ENCODE measurements at regions not wholly inside any gene's neighbourhood (a gene's known extent, or its start where the extent isn't known, plus 50 kb on each side); places are given as distances from the start of the nearest gene placed in this dataset.
"Not testable (repeated sequence)": the region's sequence is repeated elsewhere in the genome, so short reads cannot be mapped to it uniquely, and the experiment has no call there.

DNA sequence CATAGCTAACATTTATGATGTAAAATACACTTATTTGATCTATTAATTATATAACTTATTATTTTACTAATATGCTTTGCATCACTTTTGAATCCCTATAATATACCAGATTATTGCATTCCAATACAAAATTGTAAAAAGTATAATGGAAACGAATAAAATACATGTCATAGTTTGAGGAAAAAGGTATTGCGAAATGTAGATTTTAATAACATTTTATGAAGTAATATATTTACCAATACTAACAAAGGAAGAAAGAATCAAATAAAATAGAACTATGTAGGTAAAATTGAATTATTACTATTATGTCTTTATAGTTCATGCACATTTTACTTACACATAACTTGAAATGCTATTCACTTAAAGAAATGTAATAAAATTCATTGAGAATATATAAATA, 1300.2 kb downstream of the ADGRL3 start:
- Histone ChIP-seq H3K4me1 (ENCODE audit: control insufficient read depth, insufficient read depth, low read length) (no peaks in the 10 kb centered on the region), H3K27ac (ENCODE audit: low read length) (no peak overlapping the region), H3K9me3 (ENCODE audit: control insufficient read depth, insufficient read depth, low read depth, low read length) (no peaks in the 10 kb centered on the region), H3K4me3 (ENCODE audit: low read depth in 2 of 2, low read length in 2 of 2) (no peak overlapping the region), H3K36me3 (ENCODE audit: control insufficient read depth, insufficient read depth, low read length) (no peaks in the 10 kb centered on the region), H3K27me3 (ENCODE audit: control insufficient read depth, insufficient read depth, low read length) (no peaks in the 10 kb centered on the region)
- intact Hi-C loops (cut with micrococcal nuclease; ENCODE audit: unreplicated experiment) (no loop called here), in situ Hi-C loops (cut with HindIII; ENCODE audit: low pct_unique_long_range_greater_than_20kb, low sequenced_read_pairs) (no loop called here)
- ATAC-seq (no peak), DNase-seq (ENCODE audit: low read depth, low spot score) (no peak)
- CTCF ChIA-PET: no interaction called here
- POLR2A ChIA-PET: no interaction called here
- TF ChIP-seq, protein P1, sequence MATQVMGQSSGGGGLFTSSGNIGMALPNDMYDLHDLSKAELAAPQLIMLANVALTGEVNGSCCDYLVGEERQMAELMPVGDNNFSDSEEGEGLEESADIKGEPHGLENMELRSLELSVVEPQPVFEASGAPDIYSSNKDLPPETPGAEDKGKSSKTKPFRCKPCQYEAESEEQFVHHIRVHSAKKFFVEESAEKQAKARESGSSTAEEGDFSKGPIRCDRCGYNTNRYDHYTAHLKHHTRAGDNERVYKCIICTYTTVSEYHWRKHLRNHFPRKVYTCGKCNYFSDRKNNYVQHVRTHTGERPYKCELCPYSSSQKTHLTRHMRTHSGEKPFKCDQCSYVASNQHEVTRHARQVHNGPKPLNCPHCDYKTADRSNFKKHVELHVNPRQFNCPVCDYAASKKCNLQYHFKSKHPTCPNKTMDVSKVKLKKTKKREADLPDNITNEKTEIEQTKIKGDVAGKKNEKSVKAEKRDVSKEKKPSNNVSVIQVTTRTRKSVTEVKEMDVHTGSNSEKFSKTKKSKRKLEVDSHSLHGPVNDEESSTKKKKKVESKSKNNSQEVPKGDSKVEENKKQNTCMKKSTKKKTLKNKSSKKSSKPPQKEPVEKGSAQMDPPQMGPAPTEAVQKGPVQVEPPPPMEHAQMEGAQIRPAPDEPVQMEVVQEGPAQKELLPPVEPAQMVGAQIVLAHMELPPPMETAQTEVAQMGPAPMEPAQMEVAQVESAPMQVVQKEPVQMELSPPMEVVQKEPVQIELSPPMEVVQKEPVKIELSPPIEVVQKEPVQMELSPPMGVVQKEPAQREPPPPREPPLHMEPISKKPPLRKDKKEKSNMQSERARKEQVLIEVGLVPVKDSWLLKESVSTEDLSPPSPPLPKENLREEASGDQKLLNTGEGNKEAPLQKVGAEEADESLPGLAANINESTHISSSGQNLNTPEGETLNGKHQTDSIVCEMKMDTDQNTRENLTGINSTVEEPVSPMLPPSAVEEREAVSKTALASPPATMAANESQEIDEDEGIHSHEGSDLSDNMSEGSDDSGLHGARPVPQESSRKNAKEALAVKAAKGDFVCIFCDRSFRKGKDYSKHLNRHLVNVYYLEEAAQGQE (IDR thresholded peaks at IDR 0.05; ENCODE audit: insufficient read depth in 1 of 2, low read depth in 2 of 2, low read length in 1 of 2): no peak
- TF ChIP-seq TCF7L2 (IDR thresholded peaks at IDR 0.05; ENCODE audit: low read depth, low read length) (no peak), SIN3A (IDR thresholded peaks at IDR 0.05; ENCODE audit: borderline replicate concordance, insufficient read depth, low read depth, low read length) (no peak), POLR2AphosphoS5 (IDR thresholded peaks at IDR 0.05; ENCODE audit: low read depth, low read length) (no peak)
- TF ChIP-seq, protein P2, sequence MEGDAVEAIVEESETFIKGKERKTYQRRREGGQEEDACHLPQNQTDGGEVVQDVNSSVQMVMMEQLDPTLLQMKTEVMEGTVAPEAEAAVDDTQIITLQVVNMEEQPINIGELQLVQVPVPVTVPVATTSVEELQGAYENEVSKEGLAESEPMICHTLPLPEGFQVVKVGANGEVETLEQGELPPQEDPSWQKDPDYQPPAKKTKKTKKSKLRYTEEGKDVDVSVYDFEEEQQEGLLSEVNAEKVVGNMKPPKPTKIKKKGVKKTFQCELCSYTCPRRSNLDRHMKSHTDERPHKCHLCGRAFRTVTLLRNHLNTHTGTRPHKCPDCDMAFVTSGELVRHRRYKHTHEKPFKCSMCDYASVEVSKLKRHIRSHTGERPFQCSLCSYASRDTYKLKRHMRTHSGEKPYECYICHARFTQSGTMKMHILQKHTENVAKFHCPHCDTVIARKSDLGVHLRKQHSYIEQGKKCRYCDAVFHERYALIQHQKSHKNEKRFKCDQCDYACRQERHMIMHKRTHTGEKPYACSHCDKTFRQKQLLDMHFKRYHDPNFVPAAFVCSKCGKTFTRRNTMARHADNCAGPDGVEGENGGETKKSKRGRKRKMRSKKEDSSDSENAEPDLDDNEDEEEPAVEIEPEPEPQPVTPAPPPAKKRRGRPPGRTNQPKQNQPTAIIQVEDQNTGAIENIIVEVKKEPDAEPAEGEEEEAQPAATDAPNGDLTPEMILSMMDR (IDR thresholded peaks at IDR 0.05): no peak
- no TSS peak for BruUV-seq (replicated peaks)

DNA sequence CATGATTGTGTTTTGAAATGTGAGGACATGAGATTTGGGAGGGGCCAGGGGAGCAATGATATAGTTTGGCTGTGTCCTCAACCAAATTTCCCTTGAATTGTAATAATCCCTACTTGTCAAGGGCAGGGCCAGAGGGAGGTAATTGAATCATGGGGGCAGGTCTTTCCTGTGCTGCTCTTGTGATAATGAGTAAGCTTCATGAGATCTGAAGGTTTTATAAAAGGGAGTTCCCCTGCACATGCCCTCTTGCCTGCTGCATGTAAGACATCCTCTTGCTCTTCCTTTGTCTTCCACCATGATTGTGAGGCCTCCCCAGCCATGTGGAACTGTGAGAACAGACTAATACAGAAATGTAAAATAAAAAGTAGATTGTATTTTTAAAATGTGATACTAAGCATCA, 1294.9 kb downstream of the ADGRL3 start:
- Histone ChIP-seq H3K27me3 (ENCODE audit: control insufficient read depth, insufficient read depth, low read length) (no peaks in the 10 kb centered on the region), H3K27ac (ENCODE audit: low read length) (no peak overlapping the region), H3K4me1 (ENCODE audit: control insufficient read depth, insufficient read depth, low read length) (no peaks in the 10 kb centered on the region), H3K4me3 (ENCODE audit: low read depth in 2 of 2, low read length in 2 of 2) (no peak overlapping the region), H3K9me3 (ENCODE audit: control insufficient read depth, insufficient read depth, low read depth, low read length) (no peaks in the 10 kb centered on the region), H3K36me3 (ENCODE audit: control insufficient read depth, insufficient read depth, low read length) (no peaks in the 10 kb centered on the region)
- in situ Hi-C loops (cut with HindIII; ENCODE audit: low pct_unique_long_range_greater_than_20kb, low sequenced_read_pairs) (no loop called here), intact Hi-C loops (cut with micrococcal nuclease; ENCODE audit: unreplicated experiment) (no loop called here)
- no TSS peak for BruUV-seq (replicated peaks)
- TF ChIP-seq TCF7L2 (IDR thresholded peaks at IDR 0.05; ENCODE audit: low read depth, low read length) (no peak), POLR2AphosphoS5 (IDR thresholded peaks at IDR 0.05; ENCODE audit: low read depth, low read length) (no peak), SIN3A (IDR thresholded peaks at IDR 0.05; ENCODE audit: borderline replicate concordance, insufficient read depth, low read depth, low read length) (no peak)
- TF ChIP-seq, protein P2 (IDR thresholded peaks at IDR 0.05): no peak
- TF ChIP-seq, protein P1 (IDR thresholded peaks at IDR 0.05; ENCODE audit: insufficient read depth in 1 of 2, low read depth in 2 of 2, low read length in 1 of 2): no peak
- DNase-seq (ENCODE audit: low read depth, low spot score) (no peak), ATAC-seq (no peak)
- CTCF ChIA-PET: no interaction called here
- POLR2A ChIA-PET: interaction anchor here (0.5 kb wide), 1 partner anchor 100 kb away, joined by 4 read pairs; no protein-coding TSS in a partner anchor

DNA sequence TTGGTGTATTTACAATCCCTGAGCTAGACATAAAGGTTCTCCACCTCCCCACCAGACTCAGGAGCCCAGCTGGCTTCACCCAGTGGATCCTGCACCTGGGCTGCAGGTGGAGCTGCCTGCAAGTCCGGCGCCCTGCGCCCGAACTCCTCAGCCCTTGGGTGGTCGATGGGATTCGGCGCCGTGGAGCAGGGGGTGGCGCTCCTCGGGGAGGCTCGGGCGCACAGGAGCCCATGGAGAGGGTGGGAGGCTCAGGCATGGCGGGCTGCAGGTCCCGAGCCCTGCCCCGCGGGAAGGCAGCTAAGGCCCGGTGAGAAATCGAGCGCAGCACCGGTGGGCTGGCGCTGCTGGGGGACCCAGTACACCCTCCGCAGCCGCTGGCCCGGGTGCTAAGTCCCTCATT, 1291.6 kb downstream of the ADGRL3 start:
- H3K9me3 ChIP-seq (ENCODE audit: control insufficient read depth, insufficient read depth, low read depth, low read length); H3K4me3 ChIP-seq (ENCODE audit: low read depth in 2 of 2, low read length in 2 of 2); DNase-seq (ENCODE audit: low read depth, low spot score); in situ Hi-C loops (cut with HindIII; ENCODE audit: low pct_unique_long_range_greater_than_20kb, low sequenced_read_pairs); POLR2A ChIA-PET; intact Hi-C loops (cut with micrococcal nuclease; ENCODE audit: unreplicated experiment); H3K27me3 ChIP-seq (ENCODE audit: control insufficient read depth, insufficient read depth, low read length); CTCF ChIA-PET; H3K27ac ChIP-seq (ENCODE audit: low read length); H3K4me1 ChIP-seq (ENCODE audit: control insufficient read depth, insufficient read depth, low read length); ATAC-seq; BruUV-seq (replicated peaks); H3K36me3 ChIP-seq (ENCODE audit: control insufficient read depth, insufficient read depth, low read length): not testable (repeated sequence)

Measured in Panc1 (cell line).